ENCODE measurements at regions not wholly inside any gene's neighbourhood (a gene's known extent, or its start where the extent isn't known, plus 50 kb on each side); places are given as distances from the start of the nearest gene placed in this dataset.

GRCh38 chr9:119768266-119768665 lies 399.0 kb upstream of the BRINP1 start:
- no peaks in the 10 kb centered on the region for H3K27me3 Mint-ChIP-seq
- H3K4me1 Mint-ChIP-seq (ENCODE audit: low read depth): no peaks in the 10 kb centered on the region
- CTCF ChIA-PET: no interaction called here

GRCh38 chr9:119765632-119766175 lies 396.5 kb upstream of the BRINP1 start:
- Mint-ChIP-seq H3K27ac (no peak overlapping the region), H3K27me3 (no peaks in the 10 kb centered on the region), H3K9me3 (no peaks in the 10 kb centered on the region), H3K4me3 (no peak overlapping the region), H3K4me1 (ENCODE audit: low read depth) (no peaks in the 10 kb centered on the region), H3K36me3 (ENCODE audit: low read depth) (no peaks in the 10 kb centered on the region)
- no peak for TF ChIP-seq CTCF (IDR thresholded peaks at IDR 0.05)
- intact Hi-C loops (cut with micrococcal nuclease): no loop called here
- no peak for ATAC-seq
- CTCF ChIA-PET: no interaction called here
- POLR2A ChIA-PET: no interaction called here
- DNase-seq: no peak

More at GRCh38 chr9:119768266-119768665, 399.0 kb upstream of the BRINP1 start:
- POLR2A ChIA-PET: no interaction called here
- Mint-ChIP-seq H3K27ac (no peak overlapping the region), H3K36me3 (ENCODE audit: low read depth) (no peaks in the 10 kb centered on the region), H3K4me3 (no peak overlapping the region), H3K9me3 (no peaks in the 10 kb centered on the region)
- no peak for TF ChIP-seq CTCF (IDR thresholded peaks at IDR 0.05)
- ATAC-seq (no peak), DNase-seq (no peak)
- intact Hi-C loops (cut with micrococcal nuclease): no loop called here

- Mint-ChIP-seq H3K27ac (no peak overlapping the region), H3K9me3 (no peaks in the 10 kb centered on the region), H3K4me3 (no peak overlapping the region), H3K4me1 (ENCODE audit: low read depth) (no peaks in the 10 kb centered on the region), H3K27me3 (peaks cover 4% of the 10 kb centered on the region), H3K36me3 (ENCODE audit: low read depth) (no peaks in the 10 kb centered on the region)
- ChIA-PET CTCF (no interaction called here), POLR2A (interaction anchor here (0.6 kb wide), 1 partner anchor 304 kb away, joined by 3 read pairs; no protein-coding TSS in a partner anchor)
- no peak for DNase-seq
- intact Hi-C loops (cut with micrococcal nuclease): no loop called here
- TF ChIP-seq CTCF (IDR thresholded peaks at IDR 0.05): no peak
- no peak for ATAC-seq
Observed at GRCh38 chr9:119763260-119763659, 394.0 kb upstream of the BRINP1 start.

- CTCF ChIA-PET: no interaction called here
- ATAC-seq (no peak), DNase-seq (no peak)
- no peaks in the 10 kb centered on the region for H3K9me3 Mint-ChIP-seq
- POLR2A ChIA-PET: no interaction called here
- H3K27ac Mint-ChIP-seq: no peak overlapping the region
- H3K4me3 Mint-ChIP-seq: no peak overlapping the region
- TF ChIP-seq CTCF (IDR thresholded peaks at IDR 0.05): no peak
- H3K36me3 Mint-ChIP-seq (ENCODE audit: low read depth): no peaks in the 10 kb centered on the region
- H3K4me1 Mint-ChIP-seq (ENCODE audit: low read depth): no peaks in the 10 kb centered on the region
- peaks cover 5% of the 10 kb centered on the region for H3K27me3 Mint-ChIP-seq
- intact Hi-C loops (cut with micrococcal nuclease): no loop called here
Observed at GRCh38 chr9:119761812-119762211, 392.6 kb upstream of the BRINP1 start.

GRCh38 chr9:119758990-119759389 lies 389.8 kb upstream of the BRINP1 start:
- CTCF ChIA-PET: no interaction called here
- Mint-ChIP-seq H3K27ac (no peak overlapping the region), H3K36me3 (ENCODE audit: low read depth) (no peaks in the 10 kb centered on the region), H3K9me3 (no peaks in the 10 kb centered on the region), H3K4me1 (ENCODE audit: low read depth) (no peaks in the 10 kb centered on the region), H3K27me3 (peaks cover 5% of the 10 kb centered on the region), H3K4me3 (no peak overlapping the region)
- ATAC-seq (no peak), DNase-seq (no peak)
- TF ChIP-seq CTCF (IDR thresholded peaks at IDR 0.05): no peak
- POLR2A ChIA-PET: no interaction called here
- intact Hi-C loops (cut with micrococcal nuclease): no loop called here

Measured in activated CD8-positive, alpha-beta T cell treated with anti-CD3 and anti-CD28 coated beads for 36 hours (primary cell).